H9 (cell line): ENCODE measurements at regions not wholly inside any gene's neighbourhood (a gene's known extent, or its start where the extent isn't known, plus 50 kb on each side); places are given as distances from the start of the nearest gene placed in this dataset.

ENCODE experiments used
- DNase-seq: peaks from one replicate; pipeline ENCODE4 v3.0.0-alpha.2; 2017
- H2AFZ ChIP-seq: one replicate; pipeline ENCODE4 v1.6.1; 2013; ENCODE audit warnings: mild to moderate bottlenecking, low read length, control low read depth, moderate library complexity
- H2AK5ac ChIP-seq: 2 replicates; pipeline ENCODE4 v1.6.1; 2013; ENCODE audit warnings: low read length, control low read depth, mixed read lengths; ENCODE audit not compliant: insufficient read length
- H2BK120ac ChIP-seq: one replicate; pipeline ENCODE4 v1.6.1; 2013; ENCODE audit warnings: low read depth, mild to moderate bottlenecking, low read length, control low read depth, inconsistent platforms; ENCODE audit not compliant: poor library complexity, severe bottlenecking
- H2BK12ac ChIP-seq: 2 replicates; pipeline ENCODE4 v1.6.1; 2013; ENCODE audit warnings: low read length, control low read depth, mixed read lengths, low read depth; ENCODE audit not compliant: insufficient read length
- H2BK15ac ChIP-seq: 2 replicates; pipeline ENCODE4 v1.6.1; 2013; ENCODE audit warnings: low read depth, low read length, control low read depth
- H2BK20ac ChIP-seq: one replicate; pipeline ENCODE4 v1.6.1; 2013; ENCODE audit warnings: low read depth, mild to moderate bottlenecking, low read length, control low read depth, inconsistent platforms; ENCODE audit not compliant: poor library complexity, severe bottlenecking
- H2BK5ac ChIP-seq: 2 replicates; pipeline ENCODE4 v1.6.1; 2013; ENCODE audit warnings: low read length, control low read depth, mixed read lengths; ENCODE audit not compliant: insufficient read length
- H3K14ac ChIP-seq: 2 replicates; pipeline ENCODE4 v1.6.1; 2013; ENCODE audit warnings: low read length, control low read depth; ENCODE audit not compliant: insufficient read depth
- H3K18ac ChIP-seq: 2 replicates; pipeline ENCODE4 v1.6.1; 2013; ENCODE audit warnings: low read depth, mild to moderate bottlenecking, mixed read lengths, low read length, control low read depth; ENCODE audit not compliant: insufficient read length
- H3K23ac ChIP-seq: 2 replicates; pipeline ENCODE4 v1.6.1; 2013; ENCODE audit warnings: low read length, control low read depth, mixed read lengths, low read depth; ENCODE audit not compliant: insufficient read length
- H3K23me2 ChIP-seq: 2 replicates; pipeline ENCODE4 v1.6.1; 2013; ENCODE audit warnings: low read depth, mild to moderate bottlenecking, mixed read lengths, low read length, control low read depth; ENCODE audit not compliant: insufficient read length, poor library complexity, severe bottlenecking
- H3K27ac ChIP-seq: 2 replicates; pipeline ENCODE4 v1.5.1; 2013; ENCODE audit warnings: low read length, control low read depth, mixed read lengths, low read depth; ENCODE audit not compliant: insufficient read length
- H3K27me3 ChIP-seq: 2 replicates; pipeline ENCODE4 v1.6.1; 2013; ENCODE audit warnings: low read length, control low read depth, inconsistent platforms; ENCODE audit not compliant: insufficient read depth
- H3K4ac ChIP-seq: 2 replicates; pipeline ENCODE4 v1.6.1; 2013; ENCODE audit warnings: low read depth, mild to moderate bottlenecking, control low read depth, inconsistent platforms, low read length, moderate library complexity
- H3K4me1 ChIP-seq: 2 replicates; pipeline ENCODE4 v1.6.1; 2013; ENCODE audit warnings: low read length, control low read depth, inconsistent platforms; ENCODE audit not compliant: insufficient read depth
- H3K4me2 ChIP-seq: 2 replicates; pipeline ENCODE4 v1.6.1; 2013; ENCODE audit warnings: low read length, control low read depth, mixed read lengths; ENCODE audit not compliant: insufficient read length, insufficient read depth
- H3K56ac ChIP-seq: 2 replicates; pipeline ENCODE4 v1.6.1; 2013; ENCODE audit warnings: low read depth, mild to moderate bottlenecking, mixed read lengths, low read length, control low read depth; ENCODE audit not compliant: insufficient read length
- H3K79me1 ChIP-seq: 2 replicates; pipeline ENCODE4 v1.6.1; 2013; ENCODE audit warnings: low read depth, mild to moderate bottlenecking, moderate library complexity, low read length, control low read depth, inconsistent platforms; ENCODE audit not compliant: insufficient read depth, poor library complexity, severe bottlenecking
- H3K79me2 ChIP-seq: 2 replicates; pipeline ENCODE4 v1.6.1; 2013; ENCODE audit warnings: low read length, control low read depth, inconsistent platforms; ENCODE audit not compliant: insufficient read depth
- H3K9ac ChIP-seq: 2 replicates; pipeline ENCODE4 v1.6.1; 2013; ENCODE audit warnings: low read length, control low read depth, mixed read lengths; ENCODE audit not compliant: insufficient read length; ENCODE audit errors: extremely low read depth
- H3K9me3 ChIP-seq: one replicate; pipeline ENCODE4 v1.6.1; 2013; ENCODE audit warnings: low read depth, low read length, inconsistent platforms; ENCODE audit not compliant: control insufficient read depth
- H3T11ph ChIP-seq: one replicate; pipeline ENCODE4 v1.6.1; 2013; ENCODE audit warnings: mild to moderate bottlenecking, low read length, control low read depth, inconsistent platforms
- H4K20me1 ChIP-seq: one replicate; pipeline ENCODE4 v1.6.1; 2013; ENCODE audit not compliant: control insufficient read depth, insufficient read length, insufficient read depth
- H4K5ac ChIP-seq: 2 replicates; pipeline ENCODE4 v1.6.1; 2013; ENCODE audit warnings: low read depth, mild to moderate bottlenecking, mixed read lengths, low read length, control low read depth; ENCODE audit not compliant: insufficient read length
- H4K8ac ChIP-seq: replicated peaks from 2 replicates; pipeline ENCODE4 v1.6.1; 2013; ENCODE audit warnings: low read length, control low read depth, mixed read lengths, low read depth; ENCODE audit not compliant: insufficient read length
- H4K91ac ChIP-seq: 2 replicates; pipeline ENCODE4 v1.6.1; 2013; ENCODE audit warnings: low read depth, mild to moderate bottlenecking, moderate library complexity, mixed read lengths, low read length, control low read depth; ENCODE audit not compliant: insufficient read length
- H3K27ac Mint-ChIP-seq, 3 experiments: 2 replicates in 2 of 3; 3 replicates in 1 of 3; pipeline ENCODE4 v1.8.0; 2020 to 2021; ENCODE audit warnings: mixed read lengths in 3 of 3, mild to moderate bottlenecking in 1 of 3, moderate library complexity in 1 of 3
- H3K27me3 Mint-ChIP-seq: 2 replicates; pipeline ENCODE4 v1.8.0; 2021; ENCODE audit warnings: low read depth, mild to moderate bottlenecking, moderate library complexity, mixed read lengths
- H3K36me3 Mint-ChIP-seq, 3 experiments: 2 replicates in 2 of 3; 3 replicates in 1 of 3; pipeline ENCODE4 v1.8.0; 2020 to 2021; ENCODE audit warnings: low read depth in 3 of 3, mixed read lengths in 3 of 3; ENCODE audit not compliant: insufficient read depth in 1 of 3
- H3K4me1 Mint-ChIP-seq, 2 experiments: 2 replicates each; pipeline ENCODE4 v1.8.0; 2020; ENCODE audit warnings: mixed read lengths in 2 of 2
- H3K4me3 Mint-ChIP-seq, 2 experiments: 2 replicates in 1 of 2; 3 replicates in 1 of 2; pipeline ENCODE4 v1.8.0; 2020 to 2021; ENCODE audit warnings: mild to moderate bottlenecking in 2 of 2, mixed read lengths in 2 of 2, moderate library complexity in 1 of 2
- H3K9me3 Mint-ChIP-seq, 2 experiments: 2 replicates in 1 of 2; 3 replicates in 1 of 2; pipeline ENCODE4 v1.8.0; 2020; ENCODE audit warnings: mild to moderate bottlenecking in 2 of 2, mixed read lengths in 2 of 2, moderate library complexity in 1 of 2
- WGBS: extraction: QIAGEN DNeasy Blood & Tissue Kit; methylation state at CpG from one replicate; pipeline ENCODE4 v1.1.7; 2013; ENCODE audit warnings: missing lambda C conversion rate, low lambda C conversion rate, mixed read lengths; ENCODE audit not compliant: insufficient read length; ENCODE audit errors: extremely low coverage; 5-methylcytosine and 5-hydroxymethylcytosine counted together
- TF ChIP-seq, protein P1 (sequence below): fragments of 200-600 bp; sonication (generic); conservative IDR thresholded peaks from 3 replicates; pipeline ENCODE4 v1.8.0; 2021; ENCODE audit warnings: antibody characterized with exemption, mild to moderate bottlenecking

DNA sequence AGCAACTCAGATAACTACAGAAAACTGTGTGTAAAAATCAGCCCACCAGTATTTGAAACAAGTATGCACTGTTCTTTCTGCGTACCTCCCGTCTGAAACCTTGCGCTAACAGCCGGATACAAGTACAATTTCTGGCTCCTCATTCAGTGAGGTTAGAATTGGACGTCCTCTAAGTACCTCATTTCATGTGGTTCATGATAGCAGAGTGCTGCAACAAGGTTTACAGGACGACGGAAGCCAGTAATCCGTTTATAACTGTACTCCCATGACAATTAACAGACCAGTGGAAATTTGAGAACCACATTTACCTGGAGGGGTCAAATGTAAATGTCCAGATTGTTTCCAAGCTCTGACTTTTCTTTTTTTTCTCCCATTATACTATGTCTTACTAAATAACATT is 52.9 kb upstream of the TENM3 start:
- no peaks in the 10 kb centered on the region for H4K20me1 ChIP-seq
- Mint-ChIP-seq H3K27me3 (no peaks in the 10 kb centered on the region), H3K36me3 (no peaks in the 10 kb centered on the region), H3K9me3 (no peaks in the 10 kb centered on the region), H3K4me3 (no peak overlapping the region), H3K27ac (peak overlapping the region in 1 of 3 experiments; percentile 35; a peak in 1 of 7 replicates), H3K4me1 (peaks cover 19 to 37% of the 10 kb centered on the region in 2 experiments)
- no peak overlapping the region for H3K4me2 ChIP-seq
- no peak overlapping the region for H3T11ph ChIP-seq
- H4K91ac ChIP-seq = no peak overlapping the region
- no peak for DNase-seq
- no peaks in the 10 kb centered on the region; the same call in 1 of the 2 replicates for H3K79me2 ChIP-seq
- H2BK120ac ChIP-seq = no peak overlapping the region
- no peak overlapping the region for H2BK12ac ChIP-seq
- no peak overlapping the region for H3K14ac ChIP-seq
- H3K4me1 ChIP-seq = 0 out of 2 replicates have a peak, but pooled peaks cover 4% of the 10 kb centered on the region
- no peak overlapping the region for H2BK20ac ChIP-seq
- H4K5ac ChIP-seq = no peak overlapping the region
- no peak overlapping the region for H2BK5ac ChIP-seq
- no peaks in the 10 kb centered on the region for H3K9me3 ChIP-seq
- H3K18ac ChIP-seq = no peak overlapping the region
- no peak overlapping the region for H4K8ac ChIP-seq
- H3K79me1 ChIP-seq = no peaks in the 10 kb centered on the region
- no peak overlapping the region for H3K4ac ChIP-seq
- no peak overlapping the region for H3K56ac ChIP-seq
- no peak overlapping the region for H3K9ac ChIP-seq
- no peak overlapping the region for H3K23ac ChIP-seq
- no peaks in the 10 kb centered on the region for H3K23me2 ChIP-seq
- H3K27me3 ChIP-seq = no peaks in the 10 kb centered on the region
- H2AFZ ChIP-seq = no peak overlapping the region
- H3K27ac ChIP-seq = no peak overlapping the region
- H2BK15ac ChIP-seq = no peak overlapping the region
- H2AK5ac ChIP-seq = no peak overlapping the region
- WGBS = no CpG with 5 or more reads among the region's 8 CpGs
- TF ChIP-seq, protein P1, sequence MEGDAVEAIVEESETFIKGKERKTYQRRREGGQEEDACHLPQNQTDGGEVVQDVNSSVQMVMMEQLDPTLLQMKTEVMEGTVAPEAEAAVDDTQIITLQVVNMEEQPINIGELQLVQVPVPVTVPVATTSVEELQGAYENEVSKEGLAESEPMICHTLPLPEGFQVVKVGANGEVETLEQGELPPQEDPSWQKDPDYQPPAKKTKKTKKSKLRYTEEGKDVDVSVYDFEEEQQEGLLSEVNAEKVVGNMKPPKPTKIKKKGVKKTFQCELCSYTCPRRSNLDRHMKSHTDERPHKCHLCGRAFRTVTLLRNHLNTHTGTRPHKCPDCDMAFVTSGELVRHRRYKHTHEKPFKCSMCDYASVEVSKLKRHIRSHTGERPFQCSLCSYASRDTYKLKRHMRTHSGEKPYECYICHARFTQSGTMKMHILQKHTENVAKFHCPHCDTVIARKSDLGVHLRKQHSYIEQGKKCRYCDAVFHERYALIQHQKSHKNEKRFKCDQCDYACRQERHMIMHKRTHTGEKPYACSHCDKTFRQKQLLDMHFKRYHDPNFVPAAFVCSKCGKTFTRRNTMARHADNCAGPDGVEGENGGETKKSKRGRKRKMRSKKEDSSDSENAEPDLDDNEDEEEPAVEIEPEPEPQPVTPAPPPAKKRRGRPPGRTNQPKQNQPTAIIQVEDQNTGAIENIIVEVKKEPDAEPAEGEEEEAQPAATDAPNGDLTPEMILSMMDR = no peak
